Amniotic epithelial cell (primary cell): ENCODE measurements at regions not wholly inside any gene's neighbourhood (a gene's known extent, or its start where the extent isn't known, plus 50 kb on each side); places are given as distances from the start of the nearest gene placed in this dataset.

Experiments
- DNase-seq: peaks from one replicate; pipeline ENCODE4 v3.0.0-alpha.2; 2010; ENCODE audit warnings: low read depth

GRCh38 chrX:4878640-4879039 lies 1165.2 kb upstream of the PRKX start:
- DNase-seq, result no peak

GRCh38 chrX:4876268-4876667 lies 1162.8 kb upstream of the PRKX start:
- no peak for DNase-seq

- no peak for DNase-seq
Observed at GRCh38 chrX:4851534-4851933, 1138.1 kb upstream of the PRKX start.

GRCh38 chrX:4850312-4850711 lies 1136.9 kb upstream of the PRKX start:
- no peak for DNase-seq

GRCh38 chrX:4844376-4844775 lies 1130.9 kb upstream of the PRKX start:
- no peak for DNase-seq

- no peak for DNase-seq
Observed at GRCh38 chrX:4841216-4841745, 1127.8 kb upstream of the PRKX start.

GRCh38 chrX:4831574-4831973 lies 1118.1 kb upstream of the PRKX start:
- DNase-seq, result no peak

- no peak for DNase-seq
Observed at GRCh38 chrX:4830880-4831557, 1117.6 kb upstream of the PRKX start.

- no peak for DNase-seq
Observed at GRCh38 chrX:4825550-4825949, 1112.1 kb upstream of the PRKX start.

- no peak for DNase-seq
Observed at GRCh38 chrX:4809571-4809970, 1096.1 kb upstream of the PRKX start.

GRCh38 chrX:4805502-4805901 lies 1092.1 kb upstream of the PRKX start:
- no peak for DNase-seq

- DNase-seq, result no peak
Observed at GRCh38 chrX:4800756-4801155, 1087.3 kb upstream of the PRKX start.

- DNase-seq, result no peak
Observed at GRCh38 chrX:4787971-4788370, 1074.5 kb upstream of the PRKX start.

- no peak for DNase-seq
Observed at GRCh38 chrX:4764888-4765287, 1051.4 kb upstream of the PRKX start.

GRCh38 chrX:4762196-4762595 lies 1048.7 kb upstream of the PRKX start:
- DNase-seq, result no peak

GRCh38 chrX:4754878-4755604 lies 1041.6 kb upstream of the PRKX start:
- no peak for DNase-seq

- no peak for DNase-seq
Observed at GRCh38 chrX:4741024-4741423, 1027.6 kb upstream of the PRKX start.

- DNase-seq, result no peak
Observed at GRCh38 chrX:4735299-4735698, 1021.9 kb upstream of the PRKX start.

GRCh38 chrX:4710618-4711433 lies 997.4 kb upstream of the PRKX start:
- DNase-seq, result no peak

- DNase-seq, result no peak
Observed at GRCh38 chrX:4708970-4709760, 995.7 kb upstream of the PRKX start.

- DNase-seq, result no peak
Observed at GRCh38 chrX:4706961-4707360, 993.5 kb upstream of the PRKX start.

GRCh38 chrX:4690521-4690920 lies 977.1 kb upstream of the PRKX start:
- no peak for DNase-seq
